GM10248 (cell line): ENCODE measurements at regions not wholly inside any gene's neighbourhood (a gene's known extent, or its start where the extent isn't known, plus 50 kb on each side); places are given as distances from the start of the nearest gene placed in this dataset.
"Not testable (repeated sequence)": the region's sequence is repeated elsewhere in the genome, so short reads cannot be mapped to it uniquely, and the experiment has no call there.

ENCODE experiments used
- CTCF ChIA-PET: fragments of 300-600 bp; sonication (Branson Sonifier 250); formaldehyde crosslinking; extraction: SDS; loops from one replicate; lab custom pipeline; 2021; ENCODE audit warnings: antibody characterized with exemption; lab: Yijun Ruan, JAX
- POLR2A ChIA-PET: fragments of 350-650 bp; sonication (Branson Sonifier 250); formaldehyde crosslinking; extraction: SDS; loops from one replicate; lab custom pipeline; 2020; ENCODE audit warnings: antibody characterized with exemption; lab: Yijun Ruan, JAX
- DNase-seq: peaks from one replicate; pipeline ENCODE4 v3.0.0; 2012; ENCODE audit errors: extremely low spot score
- CTCF ChIP-seq: IDR thresholded peaks from 2 replicates; pipeline ENCODE4 v1.5.1; 2012; ENCODE audit warnings: mild to moderate bottlenecking, low read depth; ENCODE audit errors: extremely low read depth, missing control alignments, control extremely low read depth

- ChIA-PET CTCF (no interaction called here), POLR2A (no interaction called here)
- no peak for TF ChIP-seq CTCF
- DNase-seq: no peak
Measured at GRCh38 chr16:60642956-60643355, 1393.3 kb downstream of the CDH8 start.

GRCh38 chr16:60641067-60641665 lies 1395.1 kb downstream of the CDH8 start:
- TF ChIP-seq CTCF: no peak
- ChIA-PET POLR2A (no interaction called here), CTCF (no interaction called here)
- no peak for DNase-seq

- ChIA-PET CTCF (no interaction called here), POLR2A (no interaction called here)
- no peak for DNase-seq
- TF ChIP-seq CTCF: no peak
Measured at GRCh38 chr16:60640038-60640437, 1396.2 kb downstream of the CDH8 start.

- POLR2A ChIA-PET, DNase-seq, CTCF ChIA-PET: not testable (repeated sequence)
Measured at GRCh38 chr16:60636636-60637035, 1399.6 kb downstream of the CDH8 start.

- no peak for TF ChIP-seq CTCF
- DNase-seq: no peak
- ChIA-PET CTCF (no interaction called here), POLR2A (no interaction called here)
Measured at GRCh38 chr16:60636117-60636516, 1400.1 kb downstream of the CDH8 start.

GRCh38 chr16:60635548-60635947 lies 1400.7 kb downstream of the CDH8 start:
- TF ChIP-seq CTCF: no peak
- CTCF ChIA-PET: no interaction called here
- POLR2A ChIA-PET: no interaction called here
- no peak for DNase-seq

GRCh38 chr16:60611844-60612243 lies 1424.4 kb downstream of the CDH8 start:
- no peak for DNase-seq
- POLR2A ChIA-PET: no interaction called here
- CTCF ChIA-PET: interaction anchor here (1.0 kb wide), 1 partner anchor 12 kb away, joined by 3 read pairs; no protein-coding TSS in a partner anchor
- TF ChIP-seq CTCF: no peak
